GM12878 (cell line): ENCODE measurements at regions not wholly inside any gene's neighbourhood (a gene's known extent, or its start where the extent isn't known, plus 50 kb on each side); places are given as distances from the start of the nearest gene placed in this dataset.

Source experiments
- ATAC-seq: fragments of 200-7000 bp; cut with Tn5 transposase; 3 replicates; pipeline ENCODE4 v1.9.1; 2020; ENCODE audit warnings: mild to moderate bottlenecking, moderate library complexity
- BruUV-seq: library from RNA; stranded (reverse); fragments of 400-500 nt; replicated peaks from 2 replicates; lab custom pipeline; 2021; lab: Mats Ljungman, UMichigan
- CTCF ChIA-PET: fragments of 300-600 bp; sonication (Branson Sonifier 250); formaldehyde crosslinking; extraction: SDS; loops from one replicate; lab custom pipeline; 2021; ENCODE audit warnings: inconsistent platforms; lab: Yijun Ruan, JAX
- POLR2A ChIA-PET: fragments of 350-600 bp; formaldehyde crosslinking; extraction: SDS; loops from one replicate; lab custom pipeline; 2021; ENCODE audit warnings: inconsistent platforms; lab: Charles Lee
- RAD21 ChIA-PET: fragments of 300-600 bp; sonication (Branson Sonifier 250); formaldehyde crosslinking; loops from one replicate; lab custom pipeline; 2023; ENCODE audit warnings: antibody characterized with exemption; ENCODE audit not compliant: unreplicated experiment; lab: Charles Lee
- SMC1A ChIA-PET: fragments of 300-600 bp; sonication (Branson Sonifier 250); formaldehyde crosslinking; loops from one replicate; lab custom pipeline; 2023; ENCODE audit not compliant: unreplicated experiment, uncharacterized antibody; lab: Charles Lee
- DNase-seq: peaks from one replicate; pipeline ENCODE4 v3.0.0-alpha.2; 2011; ENCODE audit warnings: low read depth, low spot score
- FAIRE-seq: peaks from 3 replicates; lab custom pipeline; 2011; peaks lifted over from hg19 to GRCh38; lab: Jason Lieb, UNC
- H2AFZ ChIP-seq: 2 replicates; pipeline ENCODE4 v1.6.0; 2011; ENCODE audit warnings: low read depth, low read length, control low read depth; ENCODE audit not compliant: control insufficient read depth
- H3K27ac ChIP-seq: 2 replicates; pipeline ENCODE4 v1.5.1; 2011; ENCODE audit warnings: control low read depth; ENCODE audit not compliant: control insufficient read depth, insufficient read depth
- H3K27me3 ChIP-seq, 2 experiments: replicated peaks in 1 of 2; 2 replicates each; pipeline versions ENCODE4 v1.6.0 to v1.6.1; 2011; ENCODE audit warnings: low read length in 1 of 2; ENCODE audit not compliant: control insufficient read depth in 2 of 2, insufficient read depth in 2 of 2
- H3K36me3 ChIP-seq, 2 experiments: 2 replicates each; pipeline ENCODE4 v1.5.1; 2011; ENCODE audit warnings: low read length in 1 of 2; ENCODE audit not compliant: control insufficient read depth in 2 of 2, insufficient read depth in 2 of 2
- H3K4me1 ChIP-seq: 2 replicates; pipeline ENCODE4 v1.6.1; 2011; ENCODE audit warnings: mild to moderate bottlenecking, low read length, moderate library complexity, mixed read lengths; ENCODE audit not compliant: control insufficient read depth, insufficient read depth
- H3K4me2 ChIP-seq: 2 replicates; pipeline ENCODE4 v1.6.0; 2011; ENCODE audit warnings: control low read depth; ENCODE audit not compliant: control insufficient read depth, insufficient read depth
- H3K4me3 ChIP-seq: fragments of 200-600 bp; sonication (generic); 2 replicates; pipeline ENCODE4 v1.5.1; 2016
- H3K79me2 ChIP-seq: 2 replicates; pipeline ENCODE4 v1.6.0; 2011; ENCODE audit warnings: low read length; ENCODE audit not compliant: control insufficient read depth, insufficient read depth
- H3K9ac ChIP-seq: 2 replicates; pipeline ENCODE4 v1.8.0; 2011; ENCODE audit warnings: low read length, control low read depth, mixed read lengths; ENCODE audit not compliant: control insufficient read depth, insufficient read depth
- H3K9me3 ChIP-seq: replicated peaks from 3 replicates; pipeline ENCODE4 v1.5.1; 2011; ENCODE audit warnings: mild to moderate bottlenecking, low read length; ENCODE audit not compliant: control insufficient read depth, insufficient read depth
- H4K20me1 ChIP-seq: 2 replicates; pipeline ENCODE4 v1.6.0; 2011; ENCODE audit not compliant: control insufficient read depth, insufficient read depth
- MTA3 ChIP-seq: IDR thresholded peaks from 2 replicates; pipeline ENCODE4 v1.6.1; 2012; ENCODE audit warnings: low read length, inconsistent platforms, borderline replicate concordance
- MYB ChIP-seq: fragments of 150-350 bp; IDR thresholded peaks from 2 replicates; pipeline ENCODE4 v1.6.1; 2014; ENCODE audit warnings: mild to moderate bottlenecking, low read depth, low read length, borderline replicate concordance
- NFYB ChIP-seq: IDR thresholded peaks from 2 replicates; pipeline ENCODE4 v1.6.1; 2011; ENCODE audit warnings: low read depth, mild to moderate bottlenecking, low read length, improper control_type of control experiment, moderate library complexity; ENCODE audit not compliant: insufficient read depth
- NR2F1 ChIP-seq: fragments of 450-650 bp; conservative IDR thresholded peaks from 2 replicates; pipeline ENCODE4 v1.6.1; 2017; ENCODE audit warnings: mild to moderate bottlenecking
- SIX5 ChIP-seq: IDR thresholded peaks from 2 replicates; pipeline ENCODE4 v1.6.1; 2011; ENCODE audit warnings: mild to moderate bottlenecking, low read depth, low read length, moderate library complexity; ENCODE audit not compliant: severe bottlenecking
- TARDBP ChIP-seq: IDR thresholded peaks from 2 replicates; pipeline ENCODE4 v1.6.1; 2016; ENCODE audit warnings: borderline replicate concordance
- WGBS: methylation state at CpG from one replicate; pipeline ENCODE4 v1.1.6; 2016; ENCODE audit warnings: low lambda C conversion rate; ENCODE audit not compliant: insufficient replicate concordance, insufficient coverage; ENCODE audit errors: missing lambda C conversion rate; 5-methylcytosine and 5-hydroxymethylcytosine counted together
- in situ Hi-C: fragments of 300-500 bp; cut with MboI; formaldehyde crosslinking; loops from 9 replicates; pipeline ENCODE4 v1.14.3; 2018; ENCODE audit warnings: mixed read lengths
- intact Hi-C: fragments of 100-400 bp; cut with micrococcal nuclease; formaldehyde crosslinking; loops from one replicate; pipeline ENCODE4 v1.14.2; 2022; ENCODE audit not compliant: unreplicated experiment
- TF ChIP-seq, protein P1 (sequence below), 3 experiments: IDR thresholded peaks in 2 of 3; conservative IDR thresholded peaks in 1 of 3; 2 replicates each; pipeline ENCODE4 v1.5.1; 2011; ENCODE audit warnings: low read depth in 3 of 3, low read length in 3 of 3, mild to moderate bottlenecking in 3 of 3, control low read depth in 2 of 3, moderate library complexity in 2 of 3, inconsistent platforms in 1 of 3, mixed read lengths in 1 of 3; ENCODE audit not compliant: control insufficient read depth in 2 of 3, insufficient read depth in 1 of 3; ENCODE audit errors: extremely low read depth in 1 of 3
- TF ChIP-seq, protein P2 (sequence below): IDR thresholded peaks from 2 replicates; pipeline ENCODE4 v1.6.1; 2012; ENCODE audit warnings: low read length, inconsistent platforms

DNA sequence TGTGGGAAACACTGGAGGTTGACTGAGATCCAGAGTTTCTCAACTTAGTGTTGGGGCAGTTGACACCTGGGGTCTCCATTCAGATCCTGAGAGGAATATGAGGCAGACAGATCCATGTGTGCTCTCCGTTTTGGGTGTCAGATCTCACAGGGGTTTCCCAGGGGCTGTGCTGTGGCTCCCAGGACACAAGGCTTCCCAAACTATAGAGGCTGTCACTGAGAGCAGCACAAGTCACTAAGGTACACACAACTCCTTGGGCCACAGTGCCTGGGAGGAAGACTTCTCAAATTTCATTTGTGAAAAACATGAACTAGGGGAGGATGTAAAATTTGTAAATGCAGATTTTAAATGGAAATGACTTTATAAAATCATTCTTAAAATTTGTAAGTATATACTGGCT lies 363.6 kb downstream of the FBXO8 start:
- no peak for DNase-seq
- Histone ChIP-seq H3K9me3 (no peaks in the 10 kb centered on the region), H3K27ac (no peak overlapping the region), H3K4me1 (no peaks in the 10 kb centered on the region), H4K20me1 (no peaks in the 10 kb centered on the region), H3K36me3 (no peaks in the 10 kb centered on the region), H2AFZ (no peak overlapping the region), H3K79me2 (no peaks in the 10 kb centered on the region), H3K27me3 (no peaks in the 10 kb centered on the region), H3K4me2 (no peak overlapping the region), H3K4me3 (no peak overlapping the region), H3K9ac (no peak overlapping the region)
- CTCF ChIA-PET = no interaction called here
- no TSS peak for BruUV-seq
- intact Hi-C loops (no loop called here), in situ Hi-C loops (no loop called here)
- TF ChIP-seq NFYB (no peak), NR2F1 (no peak), TARDBP (no peak), MYB (no peak), MTA3 (no peak), SIX5 (no peak)
- TF ChIP-seq, protein P1, sequence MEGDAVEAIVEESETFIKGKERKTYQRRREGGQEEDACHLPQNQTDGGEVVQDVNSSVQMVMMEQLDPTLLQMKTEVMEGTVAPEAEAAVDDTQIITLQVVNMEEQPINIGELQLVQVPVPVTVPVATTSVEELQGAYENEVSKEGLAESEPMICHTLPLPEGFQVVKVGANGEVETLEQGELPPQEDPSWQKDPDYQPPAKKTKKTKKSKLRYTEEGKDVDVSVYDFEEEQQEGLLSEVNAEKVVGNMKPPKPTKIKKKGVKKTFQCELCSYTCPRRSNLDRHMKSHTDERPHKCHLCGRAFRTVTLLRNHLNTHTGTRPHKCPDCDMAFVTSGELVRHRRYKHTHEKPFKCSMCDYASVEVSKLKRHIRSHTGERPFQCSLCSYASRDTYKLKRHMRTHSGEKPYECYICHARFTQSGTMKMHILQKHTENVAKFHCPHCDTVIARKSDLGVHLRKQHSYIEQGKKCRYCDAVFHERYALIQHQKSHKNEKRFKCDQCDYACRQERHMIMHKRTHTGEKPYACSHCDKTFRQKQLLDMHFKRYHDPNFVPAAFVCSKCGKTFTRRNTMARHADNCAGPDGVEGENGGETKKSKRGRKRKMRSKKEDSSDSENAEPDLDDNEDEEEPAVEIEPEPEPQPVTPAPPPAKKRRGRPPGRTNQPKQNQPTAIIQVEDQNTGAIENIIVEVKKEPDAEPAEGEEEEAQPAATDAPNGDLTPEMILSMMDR (IDR thresholded peaks at IDR 0.05 in 2 of 3, conservative IDR thresholded peaks at IDR 0.05 in 1 of 3; ENCODE audit: control insufficient read depth in 2 of 3, extremely low read depth in 1 of 3, insufficient read depth in 1 of 3, low read depth in 3 of 3, low read length in 3 of 3) = no peak
- TF ChIP-seq, protein P2, sequence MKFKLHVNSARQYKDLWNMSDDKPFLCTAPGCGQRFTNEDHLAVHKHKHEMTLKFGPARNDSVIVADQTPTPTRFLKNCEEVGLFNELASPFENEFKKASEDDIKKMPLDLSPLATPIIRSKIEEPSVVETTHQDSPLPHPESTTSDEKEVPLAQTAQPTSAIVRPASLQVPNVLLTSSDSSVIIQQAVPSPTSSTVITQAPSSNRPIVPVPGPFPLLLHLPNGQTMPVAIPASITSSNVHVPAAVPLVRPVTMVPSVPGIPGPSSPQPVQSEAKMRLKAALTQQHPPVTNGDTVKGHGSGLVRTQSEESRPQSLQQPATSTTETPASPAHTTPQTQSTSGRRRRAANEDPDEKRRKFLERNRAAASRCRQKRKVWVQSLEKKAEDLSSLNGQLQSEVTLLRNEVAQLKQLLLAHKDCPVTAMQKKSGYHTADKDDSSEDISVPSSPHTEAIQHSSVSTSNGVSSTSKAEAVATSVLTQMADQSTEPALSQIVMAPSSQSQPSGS = no peak
- SMC1A ChIA-PET = no interaction called here
- WGBS = 0% methylated on average over 1 of the region's 1 CpG
- POLR2A ChIA-PET = no interaction called here
- ATAC-seq = no peak
- no peak for FAIRE-seq
- RAD21 ChIA-PET = no interaction called here
